ENCODE measurements at regions not wholly inside any gene's neighbourhood (a gene's known extent, or its start where the extent isn't known, plus 50 kb on each side); places are given as distances from the start of the nearest gene placed in this dataset.

GRCh38 chr5:143514616-143515335 is 111.3 kb upstream of the NR3C1 start:
- H3K4me3 Mint-ChIP-seq, result no peak overlapping the region
- H3K4me1 Mint-ChIP-seq, result no peaks in the 10 kb centered on the region
- Histone ChIP-seq H3K27ac (ENCODE audit: low read depth, low read length) (no peak overlapping the region), H3K4me3 (ENCODE audit: low read length in 2 of 2) (no peak overlapping the region), H3K9me3 (ENCODE audit: control insufficient read depth in 1 of 2, low read length in 2 of 2) (no peaks in the 10 kb centered on the region), H3K36me3 (ENCODE audit: insufficient read depth, low read length) (no peaks in the 10 kb centered on the region), H3K4me1 (ENCODE audit: insufficient read depth, low read length) (no peaks in the 10 kb centered on the region), H3K27me3 (ENCODE audit: insufficient read depth, low read length) (no peaks in the 10 kb centered on the region)
- ChIA-PET POLR2A (ENCODE audit: partially characterized antibody) (no interaction called here), CTCF (ENCODE audit: partially characterized antibody) (no interaction called here)
- H3K9me3 Mint-ChIP-seq, result peaks cover 0 to 2% (median 0%) of the 10 kb centered on the region in 8 donors
- intact Hi-C loops (cut with micrococcal nuclease), result no loop called here
- no peak for DNase-seq
- H3K27ac Mint-ChIP-seq, result no peak overlapping the region
- H3K36me3 Mint-ChIP-seq, result no peaks in the 10 kb centered on the region
- H3K27me3 Mint-ChIP-seq, result no peaks in the 10 kb centered on the region

DNA sequence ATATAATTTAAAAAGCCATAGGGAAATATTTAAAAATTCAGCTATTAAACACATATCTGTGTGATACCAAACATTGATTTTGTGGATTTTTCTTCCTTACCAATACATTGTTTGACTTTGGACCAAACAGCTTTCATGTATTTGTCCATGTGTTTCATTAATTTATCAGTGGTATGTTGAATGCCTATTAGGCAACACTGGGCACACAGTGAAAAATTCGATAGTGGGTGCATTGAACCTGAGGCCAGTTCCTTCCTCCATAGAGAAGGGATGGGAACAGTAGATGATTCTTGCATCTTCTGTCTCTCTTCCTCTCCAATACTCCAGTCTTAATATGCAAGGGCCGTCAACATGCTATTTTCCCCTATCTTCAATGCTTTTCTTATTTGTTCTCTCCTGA is 110.2 kb upstream of the NR3C1 start:
- H3K27me3 ChIP-seq (ENCODE audit: insufficient read depth, low read length), result no peaks in the 10 kb centered on the region
- Mint-ChIP-seq H3K4me1 (no peaks in the 10 kb centered on the region), H3K9me3 (peaks cover 0 to 2% (median 0%) of the 10 kb centered on the region in 8 donors), H3K27ac (no peak overlapping the region), H3K27me3 (no peaks in the 10 kb centered on the region), H3K36me3 (no peaks in the 10 kb centered on the region), H3K4me3 (no peak overlapping the region)
- no peak overlapping the region for H3K4me3 ChIP-seq (ENCODE audit: low read length in 2 of 2)
- no peak for DNase-seq
- intact Hi-C loops (cut with micrococcal nuclease), result no loop called here
- ChIA-PET POLR2A (ENCODE audit: partially characterized antibody) (no interaction called here), CTCF (ENCODE audit: partially characterized antibody) (no interaction called here)
- H3K36me3 ChIP-seq (ENCODE audit: insufficient read depth, low read length), result no peaks in the 10 kb centered on the region
- no peak overlapping the region for H3K27ac ChIP-seq (ENCODE audit: low read depth, low read length)
- H3K4me1 ChIP-seq (ENCODE audit: insufficient read depth, low read length), result no peaks in the 10 kb centered on the region
- no peaks in the 10 kb centered on the region for H3K9me3 ChIP-seq (ENCODE audit: control insufficient read depth in 1 of 2, low read length in 2 of 2)

GRCh38 chr5:143511736-143512135 is 108.2 kb upstream of the NR3C1 start:
- no peaks in the 10 kb centered on the region for H3K27me3 Mint-ChIP-seq
- Histone ChIP-seq H3K4me3 (ENCODE audit: low read length in 2 of 2) (no peak overlapping the region), H3K36me3 (ENCODE audit: insufficient read depth, low read length) (no peaks in the 10 kb centered on the region), H3K4me1 (ENCODE audit: insufficient read depth, low read length) (no peaks in the 10 kb centered on the region), H3K9me3 (ENCODE audit: control insufficient read depth in 1 of 2, low read length in 2 of 2) (no peaks in the 10 kb centered on the region), H3K27me3 (ENCODE audit: insufficient read depth, low read length) (no peaks in the 10 kb centered on the region), H3K27ac (ENCODE audit: low read depth, low read length) (no peak overlapping the region)
- CTCF ChIA-PET (ENCODE audit: partially characterized antibody), result no interaction called here
- H3K9me3 Mint-ChIP-seq, result peaks cover 0 to 2% (median 0%) of the 10 kb centered on the region in 8 donors
- H3K27ac Mint-ChIP-seq, result no peak overlapping the region
- H3K4me1 Mint-ChIP-seq, result no peaks in the 10 kb centered on the region
- POLR2A ChIA-PET (ENCODE audit: partially characterized antibody), result interaction anchor here (0.6 to 1.3 kb wide), 2 partner anchors 77 to 727 kb away, joined by 4 to 6 read pairs; no protein-coding TSS in a partner anchor
- H3K36me3 Mint-ChIP-seq, result no peaks in the 10 kb centered on the region
- intact Hi-C loops (cut with micrococcal nuclease), result no loop called here
- no peak for DNase-seq
- H3K4me3 Mint-ChIP-seq, result no peak overlapping the region

- DNase-seq, result no peak
- ChIA-PET CTCF (ENCODE audit: partially characterized antibody) (no interaction called here), POLR2A (ENCODE audit: partially characterized antibody) (no interaction called here)
- H3K27me3 Mint-ChIP-seq, result no peaks in the 10 kb centered on the region
- H3K36me3 Mint-ChIP-seq, result no peaks in the 10 kb centered on the region
- Histone ChIP-seq H3K4me1 (ENCODE audit: insufficient read depth, low read length) (no peaks in the 10 kb centered on the region), H3K9me3 (ENCODE audit: control insufficient read depth in 1 of 2, low read length in 2 of 2) (no peaks in the 10 kb centered on the region), H3K36me3 (ENCODE audit: insufficient read depth, low read length) (no peaks in the 10 kb centered on the region), H3K4me3 (ENCODE audit: low read length in 2 of 2) (no peak overlapping the region), H3K27ac (ENCODE audit: low read depth, low read length) (no peak overlapping the region), H3K27me3 (ENCODE audit: insufficient read depth, low read length) (no peaks in the 10 kb centered on the region)
- no peak overlapping the region for H3K4me3 Mint-ChIP-seq
- intact Hi-C loops (cut with micrococcal nuclease), result no loop called here
- H3K27ac Mint-ChIP-seq, result no peak overlapping the region
- H3K4me1 Mint-ChIP-seq, result no peaks in the 10 kb centered on the region
- peaks cover 0 to 9% (median 2%) of the 10 kb centered on the region in 8 donors for H3K9me3 Mint-ChIP-seq
Observed at GRCh38 chr5:143509758-143510221, 106.3 kb upstream of the NR3C1 start.

DNA sequence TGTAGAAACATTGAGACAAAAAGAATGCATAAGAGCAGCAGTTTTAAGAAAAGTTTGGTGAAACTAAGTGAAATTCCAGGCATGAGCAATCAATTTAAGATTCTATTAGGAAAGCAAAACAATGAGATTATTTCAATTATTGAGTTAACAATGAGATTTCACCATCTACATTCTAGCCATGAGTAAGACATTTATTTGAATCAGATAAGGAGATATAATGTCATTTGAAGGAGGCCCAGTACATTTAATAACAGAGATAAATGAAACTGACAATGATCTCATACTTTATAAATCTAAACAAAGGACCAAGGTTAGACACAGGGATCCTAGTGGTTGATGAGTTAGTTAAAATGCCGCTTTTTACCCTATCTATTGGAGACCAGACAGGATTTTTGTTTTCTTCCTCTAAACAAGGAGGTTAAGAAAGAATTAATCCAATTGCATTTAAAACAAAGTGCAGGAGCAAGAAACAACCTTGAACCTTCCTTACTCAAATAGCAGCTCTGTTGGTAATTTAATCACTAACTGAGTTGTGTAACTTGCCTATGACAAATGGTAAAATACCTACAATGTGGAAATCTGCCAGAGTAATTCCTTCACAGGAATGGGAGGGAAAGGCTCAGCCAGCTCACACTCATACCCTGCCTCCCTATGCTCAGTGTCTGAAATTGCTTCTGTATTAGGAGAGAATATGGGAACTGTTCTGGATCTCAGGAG is 103.5 kb upstream of the NR3C1 start:
- intact Hi-C loops (cut with micrococcal nuclease), result no loop called here
- H3K4me3 Mint-ChIP-seq, result no peak overlapping the region
- H3K9me3 Mint-ChIP-seq, result peaks cover 0 to 8% (median 2%) of the 10 kb centered on the region in 8 donors

DNA sequence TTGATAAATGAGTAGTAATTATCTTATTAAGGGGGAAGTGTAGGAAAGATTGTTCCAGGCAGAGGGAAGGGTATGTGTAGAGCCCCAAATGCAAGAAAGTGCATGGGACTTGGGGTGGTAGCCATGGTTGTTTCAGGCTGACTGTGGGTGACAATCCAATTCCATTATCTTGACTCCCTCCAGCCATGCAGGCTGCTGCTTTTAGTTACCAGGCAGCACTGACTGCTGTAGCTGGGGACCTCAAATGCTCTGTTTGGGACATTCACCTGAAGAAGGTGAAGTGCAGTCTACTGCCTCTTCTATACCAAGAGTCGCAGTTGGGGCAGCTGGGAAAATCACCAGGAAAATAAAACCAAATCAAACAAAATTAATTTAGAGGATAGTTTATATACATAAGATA is 102.4 kb upstream of the NR3C1 start:
- Histone ChIP-seq H3K9me3 (ENCODE audit: control insufficient read depth in 1 of 2, low read length in 2 of 2) (no peaks in the 10 kb centered on the region), H3K36me3 (ENCODE audit: insufficient read depth, low read length) (no peaks in the 10 kb centered on the region), H3K27ac (ENCODE audit: low read depth, low read length) (no peak overlapping the region), H3K4me3 (ENCODE audit: low read length in 2 of 2) (no peak overlapping the region), H3K27me3 (ENCODE audit: insufficient read depth, low read length) (no peaks in the 10 kb centered on the region), H3K4me1 (ENCODE audit: insufficient read depth, low read length) (no peaks in the 10 kb centered on the region)
- ChIA-PET POLR2A (ENCODE audit: partially characterized antibody) (no interaction called here), CTCF (ENCODE audit: partially characterized antibody) (no interaction called here)
- Mint-ChIP-seq H3K36me3 (no peaks in the 10 kb centered on the region), H3K27ac (no peak overlapping the region), H3K4me1 (no peaks in the 10 kb centered on the region), H3K9me3 (peaks cover 0 to 8% (median 2%) of the 10 kb centered on the region in 8 donors), H3K27me3 (no peaks in the 10 kb centered on the region), H3K4me3 (no peak overlapping the region)
- no peak for DNase-seq
- intact Hi-C loops (cut with micrococcal nuclease), result no loop called here

More for the DNA sequence above, 103.5 kb upstream of the NR3C1 start:
- Histone ChIP-seq H3K27ac (ENCODE audit: low read depth, low read length) (no peak overlapping the region), H3K9me3 (ENCODE audit: control insufficient read depth in 1 of 2, low read length in 2 of 2) (no peaks in the 10 kb centered on the region), H3K4me3 (ENCODE audit: low read length in 2 of 2) (no peak overlapping the region), H3K4me1 (ENCODE audit: insufficient read depth, low read length) (no peaks in the 10 kb centered on the region), H3K36me3 (ENCODE audit: insufficient read depth, low read length) (no peaks in the 10 kb centered on the region), H3K27me3 (ENCODE audit: insufficient read depth, low read length) (no peaks in the 10 kb centered on the region)
- CTCF ChIA-PET (ENCODE audit: partially characterized antibody), result no interaction called here
- POLR2A ChIA-PET (ENCODE audit: partially characterized antibody), result no interaction called here
- Mint-ChIP-seq H3K27me3 (no peaks in the 10 kb centered on the region), H3K27ac (no peak overlapping the region), H3K4me1 (no peaks in the 10 kb centered on the region), H3K36me3 (no peaks in the 10 kb centered on the region)
- DNase-seq, result no peak

GRCh38 chr5:143505354-143505753 is 101.9 kb upstream of the NR3C1 start:
- POLR2A ChIA-PET (ENCODE audit: partially characterized antibody), result no interaction called here

More at GRCh38 chr5:143505354-143505753, 101.9 kb upstream of the NR3C1 start:
- CTCF ChIA-PET (ENCODE audit: partially characterized antibody), result no interaction called here
- Histone ChIP-seq H3K4me1 (ENCODE audit: insufficient read depth, low read length) (no peaks in the 10 kb centered on the region), H3K27ac (ENCODE audit: low read depth, low read length) (no peak overlapping the region), H3K9me3 (ENCODE audit: control insufficient read depth in 1 of 2, low read length in 2 of 2) (no peaks in the 10 kb centered on the region), H3K4me3 (ENCODE audit: low read length in 2 of 2) (no peak overlapping the region), H3K36me3 (ENCODE audit: insufficient read depth, low read length) (no peaks in the 10 kb centered on the region), H3K27me3 (ENCODE audit: insufficient read depth, low read length) (no peaks in the 10 kb centered on the region)
- Mint-ChIP-seq H3K36me3 (no peaks in the 10 kb centered on the region), H3K9me3 (peaks cover 0 to 8% (median 2%) of the 10 kb centered on the region in 8 donors), H3K4me1 (no peaks in the 10 kb centered on the region), H3K4me3 (no peak overlapping the region), H3K27me3 (no peaks in the 10 kb centered on the region), H3K27ac (no peak overlapping the region)
- intact Hi-C loops (cut with micrococcal nuclease), result no loop called here
- no peak for DNase-seq

All from CD4-positive, alpha-beta memory T cell (primary cell).